Ectodermal cell (in vitro differentiated cells): ENCODE measurements at regions not wholly inside any gene's neighbourhood (a gene's known extent, or its start where the extent isn't known, plus 50 kb on each side); places are given as distances from the start of the nearest gene placed in this dataset.

Source experiments
- H3K27ac ChIP-seq: 2 replicates; pipeline ENCODE4 v1.7.0; 2013; ENCODE audit warnings: mild to moderate bottlenecking, low read depth, low read length; ENCODE audit not compliant: insufficient read depth, poor library complexity, severe bottlenecking
- H3K27me3 ChIP-seq: 2 replicates; pipeline ENCODE4 v1.7.0; 2013; ENCODE audit warnings: mild to moderate bottlenecking, low read length; ENCODE audit not compliant: insufficient read depth, control insufficient read depth, poor library complexity, severe bottlenecking
- H3K36me3 ChIP-seq: one replicate; pipeline ENCODE4 v1.7.0; 2013; ENCODE audit warnings: low read length; ENCODE audit not compliant: control insufficient read depth, insufficient read depth
- H3K4me1 ChIP-seq: one replicate; pipeline ENCODE4 v1.7.0; 2013; ENCODE audit warnings: low read length; ENCODE audit not compliant: control insufficient read depth, insufficient read depth
- H3K4me3 ChIP-seq: 2 replicates; pipeline ENCODE4 v1.7.0; 2013; ENCODE audit warnings: low read depth, low read length, control low read depth; ENCODE audit not compliant: insufficient read depth
- H3K9me3 ChIP-seq: 2 replicates; pipeline ENCODE4 v1.7.0; 2013; ENCODE audit warnings: mild to moderate bottlenecking, low read length, moderate library complexity; ENCODE audit not compliant: control insufficient read depth
- WGBS, 2 experiments: methylation state at CpG; one replicate each; pipeline ENCODE4 v1.1.7; 2013; ENCODE audit warnings: missing lambda C conversion rate in 2 of 2; 5-methylcytosine and 5-hydroxymethylcytosine counted together

GRCh38 chr16:85476389-85476788 lies 136.7 kb upstream of the GSE1 start:
- Histone ChIP-seq H3K27ac (no peak overlapping the region), H3K9me3 (no peaks in the 10 kb centered on the region), H3K36me3 (no peaks in the 10 kb centered on the region), H3K4me1 (peaks cover 32% of the 10 kb centered on the region), H3K4me3 (no peak overlapping the region), H3K27me3 (no peaks in the 10 kb centered on the region)
- WGBS, 2 experiments: 94 to 95% methylated on average over 10 to 11 of the region's 11 CpGs

GRCh38 chr16:85477801-85478363 lies 135.2 kb upstream of the GSE1 start:
- H3K4me1 ChIP-seq: peaks cover 28% of the 10 kb centered on the region
- 84 to 87% methylated on average over 24 of the region's 24 CpGs for WGBS, 2 experiments
- no peaks in the 10 kb centered on the region for H3K9me3 ChIP-seq
- no peaks in the 10 kb centered on the region for H3K36me3 ChIP-seq
- H3K4me3 ChIP-seq: no peak overlapping the region
- no peaks in the 10 kb centered on the region for H3K27me3 ChIP-seq
- no peak overlapping the region for H3K27ac ChIP-seq

DNA sequence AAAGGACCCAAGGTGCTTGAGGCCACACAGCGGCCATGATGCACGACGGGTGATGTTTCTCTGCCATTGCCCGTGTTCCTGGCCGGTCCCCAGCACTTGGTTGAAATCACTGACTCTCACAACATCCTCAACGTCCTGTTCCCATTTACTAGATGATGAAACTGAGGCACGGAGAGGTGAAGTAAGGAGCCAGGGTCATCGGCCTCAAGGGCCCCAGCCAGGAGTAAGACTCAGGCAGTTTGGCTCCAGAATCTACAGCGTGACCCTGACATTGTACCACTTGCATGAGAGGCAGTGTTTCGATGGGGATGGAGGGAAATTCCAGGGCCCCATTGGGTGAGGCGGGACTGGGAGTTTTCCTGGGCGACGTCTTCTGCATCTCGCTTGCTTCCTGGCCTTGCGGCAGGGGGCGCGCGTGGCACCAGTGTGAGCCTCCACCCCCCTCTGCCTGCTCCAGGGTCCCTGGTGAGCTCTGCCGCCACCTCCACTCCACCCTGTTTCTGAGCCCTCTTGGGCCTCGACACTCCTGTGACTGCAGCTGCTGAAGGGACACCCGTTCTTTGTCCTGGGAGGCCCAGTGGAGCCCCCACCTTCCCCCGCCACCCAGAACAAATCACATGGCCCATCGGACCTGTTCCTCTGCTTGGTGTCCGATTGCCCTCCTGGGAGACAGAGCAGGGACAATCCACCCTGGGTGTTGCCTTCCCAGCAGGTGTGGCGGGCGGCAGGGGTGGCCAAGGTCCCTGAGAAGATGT lies 133.0 kb upstream of the GSE1 start:
- H3K4me1 ChIP-seq: peaks cover 5% of the 10 kb centered on the region
- no peaks in the 10 kb centered on the region for H3K9me3 ChIP-seq
- H3K27me3 ChIP-seq: no peaks in the 10 kb centered on the region
- H3K4me3 ChIP-seq: no peak overlapping the region
- 83 to 84% methylated on average over 26 of the region's 26 CpGs for WGBS, 2 experiments
- no peaks in the 10 kb centered on the region for H3K36me3 ChIP-seq
- no peak overlapping the region for H3K27ac ChIP-seq

- no peaks in the 10 kb centered on the region for H3K27me3 ChIP-seq
- no peaks in the 10 kb centered on the region for H3K9me3 ChIP-seq
- H3K4me3 ChIP-seq: no peak overlapping the region
- WGBS, 2 experiments: 71 to 73% methylated on average over 18 of the region's 18 CpGs
- no peak overlapping the region for H3K27ac ChIP-seq
- H3K4me1 ChIP-seq: no peaks in the 10 kb centered on the region
- H3K36me3 ChIP-seq: no peaks in the 10 kb centered on the region
Measured at GRCh38 chr16:85480727-85481101, 132.4 kb upstream of the GSE1 start.

GRCh38 chr16:85481206-85481605 lies 131.9 kb upstream of the GSE1 start:
- no peaks in the 10 kb centered on the region for H3K4me1 ChIP-seq
- no peak overlapping the region for H3K27ac ChIP-seq
- H3K9me3 ChIP-seq: no peaks in the 10 kb centered on the region
- H3K27me3 ChIP-seq: no peaks in the 10 kb centered on the region
- no peak overlapping the region for H3K4me3 ChIP-seq
- WGBS, 2 experiments: 100% methylated on average over 1 of the region's 1 CpG
- no peaks in the 10 kb centered on the region for H3K36me3 ChIP-seq

GRCh38 chr16:85481738-85482137 lies 131.4 kb upstream of the GSE1 start:
- Histone ChIP-seq H3K36me3 (no peaks in the 10 kb centered on the region), H3K4me1 (no peaks in the 10 kb centered on the region), H3K4me3 (no peak overlapping the region), H3K9me3 (no peaks in the 10 kb centered on the region), H3K27me3 (no peaks in the 10 kb centered on the region), H3K27ac (no peak overlapping the region)
- WGBS, 2 experiments: 90 to 92% methylated on average over 19 of the region's 19 CpGs

DNA sequence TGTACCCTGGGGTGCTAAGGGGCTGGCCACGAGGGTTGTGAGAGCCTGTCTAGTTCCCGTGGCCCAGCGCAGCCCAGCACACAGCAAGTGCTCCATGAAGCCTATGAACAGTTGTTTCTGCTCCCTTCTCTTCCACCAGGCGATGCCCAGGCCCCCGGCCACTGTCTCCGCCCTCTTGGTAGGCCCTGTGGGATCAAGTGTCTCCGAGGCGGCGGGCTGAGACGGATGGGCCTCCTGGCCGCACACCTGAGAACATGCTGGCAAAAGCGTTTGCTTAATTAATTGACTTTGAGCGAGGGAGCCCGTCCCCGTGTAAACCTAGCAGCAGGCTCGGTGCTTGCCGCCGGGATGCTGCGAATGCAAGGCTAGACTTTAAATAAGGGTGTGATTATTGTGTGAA lies 129.7 kb upstream of the GSE1 start:
- H3K27me3 ChIP-seq: no peaks in the 10 kb centered on the region
- H3K27ac ChIP-seq: no peak overlapping the region
- H3K4me1 ChIP-seq: no peaks in the 10 kb centered on the region
- H3K9me3 ChIP-seq: no peaks in the 10 kb centered on the region
- H3K4me3 ChIP-seq: no peak overlapping the region
- 88 to 90% methylated on average over 19 of the region's 19 CpGs for WGBS, 2 experiments
- H3K36me3 ChIP-seq: no peaks in the 10 kb centered on the region

- Histone ChIP-seq H3K36me3 (no peaks in the 10 kb centered on the region), H3K27ac (no peak overlapping the region), H3K9me3 (no peaks in the 10 kb centered on the region), H3K27me3 (no peaks in the 10 kb centered on the region), H3K4me3 (no peak overlapping the region), H3K4me1 (no peaks in the 10 kb centered on the region)
- 94 to 95% methylated on average over 30 of the region's 30 CpGs for WGBS, 2 experiments
Measured at GRCh38 chr16:85484347-85485300, 128.5 kb upstream of the GSE1 start.

DNA sequence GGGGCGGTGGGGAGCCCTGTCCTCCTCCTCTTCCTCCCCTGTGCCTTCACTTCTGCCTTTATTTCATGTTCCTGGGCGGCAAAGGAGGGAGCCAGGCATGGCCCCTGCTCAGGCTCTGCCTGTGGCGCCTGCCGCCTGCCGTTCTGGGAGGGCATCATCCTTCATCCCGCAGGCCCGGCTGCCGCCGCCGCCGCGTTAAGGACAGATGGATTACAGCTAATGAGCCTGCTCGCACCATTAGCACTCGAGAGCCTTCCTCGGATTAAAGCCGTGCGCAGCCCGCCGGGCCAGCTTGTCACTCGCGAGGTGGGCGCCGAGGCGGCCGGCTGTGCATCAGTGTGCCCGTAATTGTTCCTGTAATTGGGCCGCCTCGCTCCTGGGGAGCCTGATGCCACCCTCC lies 127.7 kb upstream of the GSE1 start:
- no peaks in the 10 kb centered on the region for H3K27me3 ChIP-seq
- H3K36me3 ChIP-seq: no peaks in the 10 kb centered on the region
- no peak overlapping the region for H3K27ac ChIP-seq
- no peak overlapping the region for H3K4me3 ChIP-seq
- no peaks in the 10 kb centered on the region for H3K9me3 ChIP-seq
- H3K4me1 ChIP-seq: no peaks in the 10 kb centered on the region
- WGBS, 2 experiments: 92% methylated on average over 28 of the region's 28 CpGs

GRCh38 chr16:85486256-85486915 lies 126.7 kb upstream of the GSE1 start:
- no peaks in the 10 kb centered on the region for H3K4me1 ChIP-seq
- no peaks in the 10 kb centered on the region for H3K36me3 ChIP-seq
- H3K27me3 ChIP-seq: no peaks in the 10 kb centered on the region
- WGBS, 2 experiments: 93 to 95% methylated on average over 33 of the region's 33 CpGs
- H3K4me3 ChIP-seq: no peak overlapping the region
- H3K27ac ChIP-seq: no peak overlapping the region
- no peaks in the 10 kb centered on the region for H3K9me3 ChIP-seq
